ENCODE measurements at regions not wholly inside any gene's neighbourhood (a gene's known extent, or its start where the extent isn't known, plus 50 kb on each side); places are given as distances from the start of the nearest gene placed in this dataset.

- TF ChIP-seq POLR2AphosphoS5 (IDR thresholded peaks at IDR 0.05; ENCODE audit: insufficient read depth, low read depth, low read length) (no peak), CTCF (IDR thresholded peaks at IDR 0.05; ENCODE audit: extremely low read depth in 1 of 2, insufficient read depth in 1 of 2, low read depth in 1 of 2, low read length in 2 of 2) (no peak), POLR2A (IDR thresholded peaks at IDR 0.05; ENCODE audit: low read depth, low read length) (no peak), JUN (IDR thresholded peaks at IDR 0.05; ENCODE audit: borderline replicate concordance, insufficient read depth, insufficient read length, low read depth) (no peak), MYC (IDR thresholded peaks at IDR 0.05; ENCODE audit: low read depth, low read length) (no peak)
Measured at GRCh38 chr14:84591827-84592445, 938.0 kb upstream of the FLRT2 start.
